HG03064 (cell line): ENCODE measurements at regions not wholly inside any gene's neighbourhood (a gene's known extent, or its start where the extent isn't known, plus 50 kb on each side); places are given as distances from the start of the nearest gene placed in this dataset.

Source experiments
- ATAC-seq: cut with Tn5 transposase; IDR thresholded peaks from one replicate; pipeline ENCODE4 v1.9.1; 2021; ENCODE audit warnings: low read depth; ENCODE audit not compliant: unreplicated experiment

- ATAC-seq, result no peak
These were observed 309.3 kb upstream of the CDYL start for GRCh38 chr6:4466769-4467480.

GRCh38 chr6:4466261-4466660 is 309.9 kb upstream of the CDYL start:
- ATAC-seq, result no peak

DNA sequence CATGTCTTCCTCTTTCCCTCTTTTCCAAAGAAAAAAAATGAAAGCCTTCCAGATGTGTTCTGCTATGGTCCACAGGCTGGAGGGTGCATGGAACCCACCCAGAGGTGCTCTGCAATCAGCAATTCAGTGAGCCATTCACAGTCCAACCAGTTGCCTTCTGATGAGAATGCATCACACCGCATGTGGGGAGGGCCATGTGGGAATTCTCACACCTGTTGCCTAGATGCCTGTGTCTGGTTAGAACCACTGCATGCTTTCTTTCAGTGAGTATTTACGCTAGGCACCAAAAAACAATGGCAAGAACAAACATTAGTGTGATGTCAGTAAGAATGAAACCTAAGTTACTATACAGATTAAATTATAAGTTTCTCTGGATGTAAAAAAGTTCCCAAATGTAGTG is 311.6 kb upstream of the CDYL start:
- no peak for ATAC-seq

DNA sequence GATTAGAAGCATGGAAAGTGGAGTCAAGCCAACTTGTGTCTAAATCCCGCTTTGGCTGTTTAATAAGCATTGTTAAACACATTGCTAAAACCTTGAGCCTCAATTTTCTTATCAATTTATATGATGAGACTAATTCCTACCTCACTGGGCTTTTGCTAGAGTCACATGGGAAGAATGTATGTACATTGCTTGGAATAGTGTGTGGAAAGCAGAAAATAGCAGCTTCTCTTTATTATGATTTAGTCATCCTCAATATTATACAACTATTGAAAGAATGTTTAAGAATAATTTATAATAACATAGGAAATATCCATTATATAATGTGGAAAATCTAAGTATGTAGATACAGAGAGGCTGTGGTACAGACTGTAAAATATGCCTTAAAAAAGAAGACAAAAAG is 313.0 kb upstream of the CDYL start:
- ATAC-seq, result no peak

- ATAC-seq, result no peak
These were observed 315.4 kb upstream of the CDYL start for GRCh38 chr6:4460586-4461475.

DNA sequence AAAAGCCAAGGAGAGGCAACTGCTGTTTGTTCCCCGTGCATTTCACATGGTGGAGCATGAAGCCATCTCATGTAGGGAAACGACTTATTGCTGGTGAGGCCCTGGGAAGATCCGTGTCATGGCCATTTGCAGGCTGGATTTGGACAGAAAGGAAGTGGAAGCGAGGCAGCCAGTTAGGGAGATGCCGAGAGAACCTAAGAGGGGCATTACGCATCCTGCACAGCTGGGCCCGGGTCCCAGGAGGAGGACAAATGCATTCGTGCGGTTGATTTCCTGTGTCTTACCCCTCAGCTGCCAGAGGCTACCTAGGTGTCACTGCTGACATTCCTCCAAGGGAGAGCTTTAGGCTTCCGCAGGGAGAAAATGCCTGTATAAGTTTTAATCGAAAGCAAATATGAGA is 316.2 kb upstream of the CDYL start:
- ATAC-seq, result no peak

- no peak for ATAC-seq
These were observed 317.2 kb upstream of the CDYL start for GRCh38 chr6:4459032-4459431.

DNA sequence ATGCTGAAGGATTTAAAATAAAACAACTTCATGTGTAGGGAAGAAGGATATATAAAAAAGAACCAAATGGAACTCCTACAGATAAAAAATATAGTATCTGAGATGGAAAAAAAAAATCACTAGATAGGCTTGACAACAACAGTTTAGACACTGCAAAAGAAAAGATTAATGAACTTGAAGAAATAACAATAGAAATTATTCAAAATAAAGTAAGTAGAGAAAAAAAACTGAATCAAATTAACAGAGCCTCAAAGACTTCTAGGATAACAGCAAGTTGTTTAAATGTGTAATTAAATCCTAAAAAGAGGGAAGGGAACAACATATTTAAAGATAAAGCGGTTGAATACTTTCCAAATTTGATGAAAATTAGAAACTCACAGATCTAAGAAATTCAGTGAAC is 316.3 kb upstream of the ECI2 start:
- ATAC-seq, result no peak

- no peak for ATAC-seq
These were observed 315.7 kb upstream of the ECI2 start for GRCh38 chr6:4451081-4451480.

DNA sequence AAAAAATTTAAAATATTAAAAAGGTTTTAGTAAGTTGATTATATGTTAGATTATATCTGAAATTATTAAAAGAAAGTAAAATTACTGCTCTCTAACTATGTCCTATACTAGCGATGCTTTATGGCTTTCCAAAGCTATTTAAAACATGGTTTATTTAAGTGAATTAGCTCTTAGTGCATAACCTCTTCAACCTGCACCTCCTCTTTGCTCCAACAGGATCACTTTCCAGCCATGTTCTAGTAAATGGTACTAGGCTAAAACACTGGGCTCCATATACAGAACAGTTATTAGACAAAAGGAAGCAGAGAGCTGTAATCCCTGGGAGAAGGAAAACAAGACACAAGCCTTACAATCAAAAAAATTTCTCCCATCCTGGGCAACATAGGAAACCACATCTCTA is 314.9 kb upstream of the ECI2 start:
- no peak for ATAC-seq

GRCh38 chr6:4449409-4449808 is 314.0 kb upstream of the ECI2 start:
- ATAC-seq, result no peak

GRCh38 chr6:4448841-4449240 is 313.5 kb upstream of the ECI2 start:
- no peak for ATAC-seq

DNA sequence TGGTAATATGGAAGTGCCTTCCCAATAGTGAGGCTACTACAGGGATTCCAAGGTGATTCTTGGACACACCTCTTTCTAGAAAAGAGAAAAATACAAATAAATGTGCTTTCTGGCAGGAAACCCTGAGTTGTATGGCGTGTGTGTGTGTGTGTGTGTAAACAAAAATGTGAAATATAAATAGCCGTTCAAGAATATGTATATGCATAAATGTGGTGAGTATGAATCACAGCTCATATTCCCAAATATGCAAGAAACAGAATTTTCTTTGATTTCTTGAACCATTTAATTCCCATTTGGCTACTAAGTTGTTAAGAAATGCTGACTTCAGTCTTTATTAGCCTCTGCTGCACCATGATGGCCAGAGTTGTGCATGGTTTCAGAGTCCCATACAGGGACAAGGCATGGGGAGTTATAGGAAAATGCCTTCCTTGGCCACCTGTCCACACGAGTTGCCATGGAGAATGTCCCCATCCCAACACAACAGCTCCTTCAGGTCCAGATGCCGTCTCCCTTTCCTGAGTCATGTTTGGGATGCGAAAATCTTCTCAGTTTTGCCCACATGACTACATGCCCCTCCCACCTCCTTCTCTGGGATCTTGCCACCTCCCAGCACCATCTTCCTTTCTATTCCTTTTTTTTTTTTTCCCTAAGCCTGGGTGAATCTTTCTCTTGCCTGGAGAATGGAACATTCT is 312.4 kb upstream of the ECI2 start:
- ATAC-seq, result no peak

- ATAC-seq, result no peak
These were observed 311.6 kb upstream of the ECI2 start for GRCh38 chr6:4446982-4447381.

DNA sequence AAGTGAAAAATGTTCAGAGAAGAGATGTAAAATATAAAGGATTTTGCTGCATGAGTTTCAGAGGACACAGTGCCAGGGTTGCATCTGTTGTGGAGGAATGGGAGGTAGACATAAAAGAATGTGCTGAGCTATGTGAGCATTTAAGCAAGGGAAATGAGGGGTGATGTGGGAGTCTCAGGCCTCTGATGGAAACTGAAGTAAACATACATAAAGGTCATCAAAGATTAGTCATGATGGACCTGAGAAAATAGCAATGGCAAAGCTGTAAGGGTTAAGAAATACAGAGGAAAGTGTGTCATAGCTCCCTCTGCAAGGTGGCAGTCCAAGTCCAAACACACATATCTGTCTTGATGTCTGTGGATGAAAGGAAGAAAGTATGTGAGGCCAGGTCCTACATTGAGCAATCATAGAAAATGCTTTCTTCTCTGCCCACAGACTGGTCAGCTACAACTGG is 306.6 kb upstream of the ECI2 start:
- no peak for ATAC-seq

GRCh38 chr6:4439159-4439558 is 303.8 kb upstream of the ECI2 start:
- ATAC-seq, result no peak

GRCh38 chr6:4437342-4437741 is 302.0 kb upstream of the ECI2 start:
- ATAC-seq, result no peak

DNA sequence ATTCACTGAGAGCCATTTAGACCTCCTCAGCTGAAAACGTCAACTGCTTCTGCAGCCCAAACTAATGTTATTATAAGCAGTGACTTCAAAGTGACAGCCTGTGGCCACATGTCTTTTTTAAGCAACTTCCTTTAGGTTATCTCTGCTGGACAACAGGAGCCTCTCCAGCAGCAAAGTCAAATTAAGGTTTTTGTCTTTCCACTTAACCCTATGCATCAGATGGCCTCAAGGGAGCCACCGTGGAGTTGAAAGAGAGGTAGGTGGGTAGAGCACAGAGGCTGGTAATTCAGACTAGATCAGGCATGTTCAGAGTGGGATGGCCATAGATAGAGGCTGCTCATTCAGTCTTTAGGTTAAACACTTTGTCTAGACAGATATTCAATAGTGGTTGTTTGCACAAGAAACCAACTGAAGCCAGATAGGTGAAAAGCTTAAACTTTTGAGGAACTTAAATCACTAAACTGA is 300.6 kb upstream of the ECI2 start:
- no peak for ATAC-seq

DNA sequence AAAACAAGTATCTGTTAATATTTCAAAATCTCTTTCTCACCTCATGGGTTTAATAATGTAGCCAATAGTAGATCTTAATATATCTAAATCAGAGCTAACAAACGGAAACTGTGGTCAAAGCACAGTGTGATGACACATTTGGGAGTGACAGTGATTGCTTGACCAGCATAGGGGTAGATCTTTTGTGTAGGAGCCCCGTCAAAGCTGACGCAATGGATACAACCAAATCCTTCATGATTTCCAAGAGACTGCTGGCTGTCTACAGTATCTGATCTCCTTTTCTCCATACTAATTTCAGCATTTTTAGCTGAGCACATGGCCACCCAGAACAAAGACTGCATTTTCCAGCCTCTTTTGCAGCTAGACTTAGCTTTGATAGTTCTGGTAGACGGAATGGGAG is 299.3 kb upstream of the ECI2 start:
- no peak for ATAC-seq

- no peak for ATAC-seq
These were observed 297.8 kb upstream of the ECI2 start for GRCh38 chr6:4433199-4433598.

- no peak for ATAC-seq
These were observed 291.6 kb upstream of the ECI2 start for GRCh38 chr6:4426968-4427367.
